ENCODE measurements at regions not wholly inside any gene's neighbourhood (a gene's known extent, or its start where the extent isn't known, plus 50 kb on each side); places are given as distances from the start of the nearest gene placed in this dataset.

GRCh38 chr13:107441279-107441678 is 774.1 kb downstream of the LIG4 start:
- TF ChIP-seq CTCF (conservative IDR thresholded peaks at IDR 0.05; ENCODE audit: low read depth, low read length) (no peak), EZH2 (IDR thresholded peaks at IDR 0.05; ENCODE audit: borderline replicate concordance, low read depth, low read length, poor library complexity, severe bottlenecking) (no peak)

All from A673 (cell line).